Calu3 (cell line): ENCODE measurements at regions not wholly inside any gene's neighbourhood (a gene's known extent, or its start where the extent isn't known, plus 50 kb on each side); places are given as distances from the start of the nearest gene placed in this dataset.

Experiments
- BruUV-seq: library from RNA; stranded (reverse); fragments of 400-500 nt; replicated peaks from 2 replicates; lab custom pipeline; 2021; lab: Mats Ljungman, UMichigan
- CTCF ChIA-PET: fragments of 300-600 bp; sonication (Branson Sonifier 250); formaldehyde crosslinking; loops from one replicate; lab custom pipeline; 2022; ENCODE audit warnings: antibody characterized with exemption; lab: Charles Lee
- DNase-seq: peaks from one replicate; pipeline ENCODE4 v3.0.0; 2022
- H3K27ac Mint-ChIP-seq: one replicate; pipeline ENCODE4 v1.8.0; 2022; ENCODE audit warnings: mixed read lengths; ENCODE audit not compliant: unreplicated experiment
- H3K27me3 Mint-ChIP-seq: one replicate; pipeline ENCODE4 v1.8.0; 2022; ENCODE audit warnings: mixed read lengths; ENCODE audit not compliant: unreplicated experiment
- H3K36me3 Mint-ChIP-seq: one replicate; pipeline ENCODE4 v1.8.0; 2022; ENCODE audit warnings: mild to moderate bottlenecking, moderate library complexity, mixed read lengths; ENCODE audit not compliant: insufficient read depth, unreplicated experiment
- H3K4me1 Mint-ChIP-seq: one replicate; pipeline ENCODE4 v1.8.0; 2022; ENCODE audit warnings: mild to moderate bottlenecking, low read depth, mixed read lengths; ENCODE audit not compliant: unreplicated experiment
- H3K4me3 Mint-ChIP-seq: one replicate; pipeline ENCODE4 v1.8.0; 2022; ENCODE audit warnings: mild to moderate bottlenecking, low read depth, moderate library complexity, mixed read lengths; ENCODE audit not compliant: unreplicated experiment
- H3K9me3 Mint-ChIP-seq: one replicate; pipeline ENCODE4 v1.8.0; 2022; ENCODE audit warnings: low read depth, mixed read lengths; ENCODE audit not compliant: unreplicated experiment
- CTCF ChIP-seq: fragments of 200-600 bp; IDR thresholded peaks from one replicate; pipeline ENCODE4 v1.8.0; 2022; ENCODE audit warnings: antibody characterized with exemption; ENCODE audit not compliant: unreplicated experiment
- intact Hi-C: fragments of 100-400 bp; cut with micrococcal nuclease; formaldehyde crosslinking; loops from one replicate; pipeline ENCODE4 v1.10.0; 2022; ENCODE audit not compliant: unreplicated experiment

GRCh38 chr5:178781936-178782335, 51.5 kb upstream of the ZNF354A start:
- H3K27ac Mint-ChIP-seq, result no peak overlapping the region
- CTCF ChIA-PET, result no interaction called here
- H3K4me3 Mint-ChIP-seq, result no peak overlapping the region
- BruUV-seq, result no TSS peak
- peaks cover 20% of the 10 kb centered on the region for H3K9me3 Mint-ChIP-seq
- H3K4me1 Mint-ChIP-seq, result peaks cover 15% of the 10 kb centered on the region
- no peak for DNase-seq
- no peaks in the 10 kb centered on the region for H3K27me3 Mint-ChIP-seq
- no peaks in the 10 kb centered on the region for H3K36me3 Mint-ChIP-seq
- intact Hi-C loops, result no loop called here
- no peak for TF ChIP-seq CTCF

- peaks cover 5% of the 10 kb centered on the region for H3K4me1 Mint-ChIP-seq
- no peaks in the 10 kb centered on the region for H3K36me3 Mint-ChIP-seq
- no peak for TF ChIP-seq CTCF
- no peak overlapping the region for H3K27ac Mint-ChIP-seq
- intact Hi-C loops, result no loop called here
- no peak for DNase-seq
- H3K9me3 Mint-ChIP-seq, result peaks cover 20% of the 10 kb centered on the region
- CTCF ChIA-PET, result no interaction called here
- no TSS peak for BruUV-seq
- no peak overlapping the region for H3K4me3 Mint-ChIP-seq
- no peaks in the 10 kb centered on the region for H3K27me3 Mint-ChIP-seq
Measured at GRCh38 chr5:178780581-178781498, 50.4 kb upstream of the ZNF354A start.
